NCI-H1417 (cell line): ENCODE measurements at regions not wholly inside any gene's neighbourhood (a gene's known extent, or its start where the extent isn't known, plus 50 kb on each side); places are given as distances from the start of the nearest gene placed in this dataset.

Experiments used
- DNase-seq, 3 experiments: peaks; one replicate each; lab custom pipeline; 2025; lab: John Stamatoyannopoulos, UW

DNA sequence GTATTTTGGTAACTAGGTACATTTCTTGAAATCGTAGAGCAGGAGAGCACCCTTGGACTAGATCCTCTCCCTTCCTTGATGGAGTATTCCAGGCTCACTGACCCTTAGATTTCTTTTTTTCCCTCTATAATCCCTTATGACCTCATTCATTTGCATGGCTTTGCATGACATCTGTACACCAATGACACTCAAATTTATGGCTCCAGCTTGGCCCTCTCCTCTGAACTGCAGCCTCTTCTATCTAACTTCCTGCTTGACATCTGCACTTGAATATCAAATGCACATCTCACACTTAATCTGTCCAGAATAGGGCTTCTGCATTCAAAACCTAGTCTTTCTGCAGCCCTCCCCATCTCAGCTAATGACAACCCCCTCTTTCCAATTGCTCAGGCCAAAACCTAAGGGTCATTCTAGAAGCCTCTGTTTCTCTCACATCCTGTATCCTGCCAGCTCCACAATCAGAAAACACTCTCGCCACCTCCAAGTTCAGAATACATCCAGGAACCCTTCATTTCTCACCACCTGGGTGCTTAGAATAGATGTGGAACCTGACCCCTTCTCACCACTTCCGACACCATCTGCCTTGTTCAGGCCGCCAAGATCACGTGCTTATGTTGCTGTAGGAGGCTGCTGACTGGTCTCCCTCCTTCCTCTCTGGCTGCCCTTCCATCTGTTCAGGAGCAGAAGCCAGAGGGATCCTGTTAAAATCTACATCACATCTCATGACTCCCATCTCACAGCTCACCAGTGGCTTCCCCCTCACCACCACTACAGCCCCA, 138.9 kb upstream of the MTNR1B start:
- peak in 1 of 3 experiments; percentile 70 for DNase-seq

DNA sequence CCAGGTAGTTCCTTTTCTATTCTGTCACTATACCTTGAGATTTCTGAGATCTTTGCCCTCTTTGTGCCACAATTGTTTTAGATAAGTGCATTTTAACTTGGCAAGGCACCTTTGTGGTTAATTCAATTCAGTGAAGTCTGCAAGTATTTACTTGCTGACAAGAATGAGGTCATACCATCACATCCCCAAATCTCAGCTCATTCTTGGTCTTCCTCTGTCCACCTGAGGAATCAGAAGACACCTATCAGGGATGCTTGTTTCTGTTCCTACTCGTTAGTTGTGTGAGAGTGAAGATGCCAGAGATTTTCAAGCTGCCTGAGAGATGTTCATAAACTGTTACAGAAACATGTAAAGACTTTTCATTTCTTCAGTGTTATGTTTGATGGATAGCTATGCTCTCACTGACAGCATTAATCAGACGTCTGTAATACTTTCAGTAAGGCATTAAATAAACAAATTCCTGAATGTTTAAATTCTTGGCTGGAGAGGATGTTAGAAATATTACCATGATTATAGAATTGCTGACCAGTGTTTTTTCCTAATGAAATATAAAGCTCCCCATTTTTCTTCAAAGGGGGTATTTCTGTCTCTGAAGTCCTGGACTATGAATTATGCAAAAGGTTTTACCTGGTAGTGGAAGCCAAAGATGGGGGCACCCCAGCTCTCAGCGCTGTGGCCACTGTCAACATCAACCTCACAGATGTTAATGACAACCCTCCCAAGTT, 135.0 kb upstream of the MTNR1B start:
- DNase-seq: no peak

GRCh38 chr11:92837595-92837994, 131.9 kb upstream of the MTNR1B start:
- peak; percentile 24 to 65 (median 47) for DNase-seq

- peak; percentile 90 to 98 (median 90) for DNase-seq
These were observed 130.6 kb upstream of the MTNR1B start for GRCh38 chr11:92838759-92839310.

GRCh38 chr11:92839450-92839849, 130.0 kb upstream of the MTNR1B start:
- no peak for DNase-seq

- DNase-seq: peak in 2 of 3 experiments; percentile 46 to 51
These were observed 127.7 kb upstream of the MTNR1B start for GRCh38 chr11:92841719-92842118.

- DNase-seq: peak; percentile 63 to 94 (median 90)
These were observed 126.0 kb upstream of the MTNR1B start for GRCh38 chr11:92843455-92843854.

DNA sequence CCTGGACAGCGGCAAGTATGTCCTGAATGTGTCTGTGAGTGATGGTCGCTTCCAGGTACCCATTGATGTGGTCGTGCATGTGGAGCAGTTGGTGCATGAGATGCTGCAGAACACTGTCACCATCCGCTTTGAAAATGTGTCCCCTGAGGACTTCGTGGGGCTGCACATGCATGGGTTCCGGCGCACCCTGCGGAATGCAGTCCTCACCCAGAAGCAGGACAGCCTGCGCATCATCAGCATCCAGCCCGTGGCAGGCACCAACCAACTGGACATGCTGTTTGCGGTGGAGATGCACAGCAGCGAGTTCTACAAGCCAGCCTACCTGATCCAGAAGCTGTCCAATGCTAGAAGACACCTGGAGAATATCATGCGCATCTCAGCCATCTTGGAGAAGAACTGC, 125.3 kb upstream of the MTNR1B start:
- no peak for DNase-seq

- DNase-seq: no peak
These were observed 124.1 kb upstream of the MTNR1B start for GRCh38 chr11:92845390-92845789.

GRCh38 chr11:92845805-92846204, 123.6 kb upstream of the MTNR1B start:
- peak in 2 of 3 experiments; percentile 48 to 67 for DNase-seq

GRCh38 chr11:92846491-92847125, 122.8 kb upstream of the MTNR1B start:
- no peak for DNase-seq

DNA sequence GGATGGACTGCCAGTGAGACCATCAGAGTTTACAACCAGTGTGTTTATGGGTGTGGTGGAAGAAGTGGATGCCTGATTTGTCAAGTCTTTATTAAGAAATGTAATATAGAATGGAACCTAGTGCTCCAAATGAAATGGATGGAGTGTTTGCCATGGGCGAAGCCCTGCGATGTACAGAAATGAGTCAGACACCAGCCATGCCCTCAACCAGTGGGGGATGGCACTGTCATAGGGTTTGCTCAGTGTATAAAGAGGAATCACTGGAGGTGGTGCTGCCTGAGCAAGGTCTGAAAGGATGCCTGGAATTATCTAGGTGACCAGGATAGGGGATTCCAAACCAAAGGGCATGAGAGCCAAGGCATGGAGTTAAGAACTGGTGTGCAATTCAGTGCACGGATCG, 120.9 kb upstream of the MTNR1B start:
- no peak for DNase-seq

DNA sequence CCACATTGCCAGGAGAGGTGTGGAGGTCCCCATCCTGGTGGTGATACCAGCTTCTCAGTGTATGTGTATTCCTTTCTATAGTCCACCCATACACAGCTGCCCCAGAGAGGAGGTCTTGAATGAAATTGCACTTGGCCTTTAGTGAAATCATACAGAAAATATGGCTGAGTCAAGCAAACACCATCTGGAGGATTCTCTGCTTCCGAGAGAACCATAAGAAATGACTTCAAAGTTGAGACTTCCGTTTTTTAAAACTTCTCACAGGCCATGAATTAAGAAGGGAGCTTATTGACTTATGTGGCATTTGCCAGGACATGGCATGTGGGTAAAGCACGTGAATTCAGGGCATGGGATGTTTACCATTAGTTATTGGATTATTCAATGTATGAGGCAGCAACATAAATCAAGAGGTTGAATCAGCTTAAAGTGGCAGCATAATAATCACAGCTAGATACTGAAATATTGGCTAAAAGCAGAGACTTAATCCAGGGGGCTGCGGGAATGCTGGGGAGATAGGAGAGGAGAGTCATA, 119.1 kb upstream of the MTNR1B start:
- no peak for DNase-seq

DNA sequence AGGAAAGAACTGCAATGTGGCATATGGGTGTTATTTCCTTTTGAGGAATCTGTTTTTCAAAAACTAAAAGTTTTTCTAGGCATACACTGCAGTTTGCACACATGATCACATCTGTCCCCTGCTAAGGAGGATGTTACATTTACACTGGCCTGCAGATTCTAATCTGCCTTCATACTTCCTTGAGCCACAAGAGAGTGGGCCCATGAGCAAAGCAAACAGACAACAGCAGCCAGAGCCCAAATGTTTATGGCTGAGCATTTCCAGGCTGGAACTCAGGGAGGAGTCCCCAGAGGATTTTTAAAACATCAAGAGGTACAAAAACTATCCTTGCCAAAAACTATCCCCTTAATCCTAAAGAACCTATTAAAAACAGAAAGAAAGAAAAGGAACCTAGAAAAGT, 117.2 kb upstream of the MTNR1B start:
- no peak for DNase-seq

GRCh38 chr11:92852946-92853345, 116.5 kb upstream of the MTNR1B start:
- DNase-seq: peak in 1 of 3 experiments; percentile 20

DNA sequence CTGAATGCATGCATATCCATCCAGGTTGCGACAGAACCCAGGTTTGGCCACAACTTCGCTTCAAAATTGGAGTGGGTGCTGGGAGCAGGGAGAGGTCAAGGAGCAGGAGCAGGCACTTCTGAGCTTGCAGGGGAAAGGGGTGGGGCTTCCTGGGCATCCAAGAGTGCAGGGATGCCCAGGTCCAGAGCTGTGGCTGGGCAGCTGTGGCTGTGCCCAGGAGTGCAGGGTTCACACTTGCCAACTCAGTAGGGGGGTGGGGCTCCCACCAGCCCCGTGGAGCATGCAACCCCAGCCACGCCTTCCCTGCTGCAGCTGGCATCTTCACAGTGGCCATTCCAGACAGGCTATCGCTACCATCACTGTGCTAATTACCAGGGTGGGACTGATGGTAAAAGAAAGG, 115.3 kb upstream of the MTNR1B start:
- DNase-seq: no peak

DNA sequence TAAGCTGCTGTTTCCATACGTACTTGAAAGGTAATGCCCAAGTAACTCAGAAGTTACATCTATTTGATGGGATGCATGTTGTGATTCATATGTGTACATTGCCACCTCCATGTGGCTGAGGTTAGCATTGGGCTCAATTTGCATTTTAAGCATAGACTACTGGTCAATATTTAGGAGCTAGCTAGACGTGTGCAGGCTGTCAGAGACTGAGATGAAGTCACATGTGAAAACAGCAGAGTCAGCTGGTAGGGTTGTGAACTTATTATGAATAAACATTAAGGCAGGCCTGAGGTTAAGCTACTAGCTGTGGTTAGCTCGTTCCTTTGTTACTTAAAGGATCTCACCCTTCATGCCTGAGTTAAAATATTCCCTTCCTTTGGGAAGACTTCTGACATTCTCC, 114.5 kb upstream of the MTNR1B start:
- DNase-seq: peak in 1 of 3 experiments; percentile 41

DNA sequence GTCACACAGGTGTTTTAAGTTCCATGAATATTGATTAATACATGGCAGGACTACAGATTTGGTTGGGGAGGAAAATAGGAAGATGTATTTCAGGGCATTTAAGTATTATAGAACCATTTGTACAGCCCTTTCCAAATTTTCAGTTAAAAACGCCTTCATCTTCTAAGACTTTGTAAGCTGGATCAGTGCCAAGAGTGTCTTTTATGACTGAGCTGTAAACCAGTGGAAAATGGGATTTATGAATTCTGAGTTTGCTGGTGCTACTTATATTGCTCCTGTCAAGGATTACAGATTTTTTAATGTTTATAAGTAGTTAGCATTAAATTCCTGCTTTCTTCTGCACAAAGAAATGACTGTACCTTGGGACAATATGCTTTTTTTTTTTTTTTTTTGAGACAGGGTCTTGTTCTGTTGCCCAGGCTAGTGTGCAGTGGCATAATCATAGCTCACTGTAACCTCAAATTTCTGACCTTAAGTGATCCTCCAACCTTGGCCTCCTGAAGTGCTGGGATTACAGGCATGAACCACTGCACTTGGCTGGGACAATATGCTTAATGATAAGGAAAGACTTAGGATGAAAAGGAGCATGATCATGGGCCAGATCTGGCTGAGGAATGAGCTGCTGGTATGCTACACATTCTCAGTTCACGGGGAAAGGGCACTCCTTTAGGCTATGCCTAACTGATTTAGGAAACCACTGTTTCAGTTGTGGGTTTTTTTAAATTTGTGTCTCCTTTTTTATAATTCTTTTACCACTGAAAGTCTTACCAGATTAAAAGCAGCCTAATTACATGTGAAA, 113.6 kb upstream of the MTNR1B start:
- DNase-seq: no peak

DNA sequence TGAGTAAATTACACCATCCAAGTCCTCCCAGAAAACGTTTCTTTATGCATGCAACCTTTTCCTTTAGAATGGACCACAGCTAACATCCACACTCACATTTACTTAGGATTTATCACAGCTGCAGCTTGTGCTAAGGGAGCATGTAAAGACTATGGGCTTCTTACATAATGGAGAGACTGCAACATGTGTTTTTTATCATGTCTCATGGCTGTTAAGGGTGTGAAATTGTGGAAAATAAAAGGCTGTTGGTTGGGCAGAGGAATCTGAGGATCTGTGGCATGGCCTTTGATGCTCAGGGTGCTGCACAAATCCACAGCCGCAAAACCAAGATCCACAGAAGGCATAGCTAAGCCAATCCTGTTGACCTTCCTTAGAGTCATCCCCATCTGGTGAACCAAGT, 112.0 kb upstream of the MTNR1B start:
- no peak for DNase-seq

- DNase-seq: peak in 1 of 3 experiments; percentile 17
These were observed 110.2 kb upstream of the MTNR1B start for GRCh38 chr11:92859156-92859690.

- peak in 1 of 3 experiments; percentile 77 for DNase-seq
These were observed 107.8 kb upstream of the MTNR1B start for GRCh38 chr11:92861634-92862033.
